ENCODE measurements at regions not wholly inside any gene's neighbourhood (a gene's known extent, or its start where the extent isn't known, plus 50 kb on each side); places are given as distances from the start of the nearest gene placed in this dataset.

DNA sequence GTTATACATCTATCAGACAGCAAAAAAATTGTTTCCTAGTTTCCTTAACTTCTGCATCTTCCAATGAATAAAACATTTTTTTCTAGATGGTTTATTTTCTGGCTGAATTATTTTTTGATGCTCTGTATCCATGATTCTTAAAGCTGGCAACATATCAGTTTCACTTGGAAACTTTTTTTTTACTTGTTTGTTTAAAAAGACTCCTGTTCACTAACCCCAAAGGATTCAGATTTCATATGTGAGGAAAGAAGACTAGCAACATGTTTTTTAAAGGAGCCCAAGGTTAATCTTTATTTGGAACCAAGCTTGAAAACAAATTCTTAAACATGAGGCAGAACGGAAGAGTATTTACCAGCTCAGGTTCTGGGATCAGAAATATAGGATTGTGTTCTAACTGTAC, 632.3 kb downstream of the SLITRK6 start:
- TF ChIP-seq, protein P1, sequence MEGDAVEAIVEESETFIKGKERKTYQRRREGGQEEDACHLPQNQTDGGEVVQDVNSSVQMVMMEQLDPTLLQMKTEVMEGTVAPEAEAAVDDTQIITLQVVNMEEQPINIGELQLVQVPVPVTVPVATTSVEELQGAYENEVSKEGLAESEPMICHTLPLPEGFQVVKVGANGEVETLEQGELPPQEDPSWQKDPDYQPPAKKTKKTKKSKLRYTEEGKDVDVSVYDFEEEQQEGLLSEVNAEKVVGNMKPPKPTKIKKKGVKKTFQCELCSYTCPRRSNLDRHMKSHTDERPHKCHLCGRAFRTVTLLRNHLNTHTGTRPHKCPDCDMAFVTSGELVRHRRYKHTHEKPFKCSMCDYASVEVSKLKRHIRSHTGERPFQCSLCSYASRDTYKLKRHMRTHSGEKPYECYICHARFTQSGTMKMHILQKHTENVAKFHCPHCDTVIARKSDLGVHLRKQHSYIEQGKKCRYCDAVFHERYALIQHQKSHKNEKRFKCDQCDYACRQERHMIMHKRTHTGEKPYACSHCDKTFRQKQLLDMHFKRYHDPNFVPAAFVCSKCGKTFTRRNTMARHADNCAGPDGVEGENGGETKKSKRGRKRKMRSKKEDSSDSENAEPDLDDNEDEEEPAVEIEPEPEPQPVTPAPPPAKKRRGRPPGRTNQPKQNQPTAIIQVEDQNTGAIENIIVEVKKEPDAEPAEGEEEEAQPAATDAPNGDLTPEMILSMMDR (conservative IDR thresholded peaks at IDR 0.05), result no peak
- no peak for TF ChIP-seq EZH2 (IDR thresholded peaks at IDR 0.05; ENCODE audit: low read depth)

Measured in PC-9 (cell line).